GM19035 (cell line): ENCODE measurements at regions not wholly inside any gene's neighbourhood (a gene's known extent, or its start where the extent isn't known, plus 50 kb on each side); places are given as distances from the start of the nearest gene placed in this dataset.
A peak's percentile ranks its signal among the peaks of the same experiment; 100 is the strongest.

Experiments
- ATAC-seq: cut with Tn5 transposase; IDR thresholded peaks from one replicate; pipeline ENCODE4 v1.9.1; 2021; ENCODE audit not compliant: unreplicated experiment

DNA sequence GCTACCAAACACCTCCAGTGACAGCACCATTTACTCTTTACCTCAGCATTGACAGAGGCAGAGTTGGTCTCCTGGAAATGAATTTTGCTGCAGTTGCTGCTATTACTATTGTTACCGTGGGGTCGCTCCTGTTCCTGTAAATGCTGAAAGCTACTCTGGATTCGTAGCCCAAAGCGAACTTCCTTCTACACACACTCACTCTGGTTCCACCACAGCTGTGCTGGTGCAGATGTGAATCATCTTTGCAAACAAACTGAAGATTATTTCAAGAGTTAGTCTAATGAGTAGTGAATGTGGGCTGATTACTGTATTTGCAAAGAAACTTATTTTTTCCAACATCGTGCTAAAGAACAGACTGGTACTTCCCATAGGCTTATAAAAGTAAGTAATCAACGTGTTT is 304.0 kb downstream of the LPIN1 start:
- no peak for ATAC-seq

DNA sequence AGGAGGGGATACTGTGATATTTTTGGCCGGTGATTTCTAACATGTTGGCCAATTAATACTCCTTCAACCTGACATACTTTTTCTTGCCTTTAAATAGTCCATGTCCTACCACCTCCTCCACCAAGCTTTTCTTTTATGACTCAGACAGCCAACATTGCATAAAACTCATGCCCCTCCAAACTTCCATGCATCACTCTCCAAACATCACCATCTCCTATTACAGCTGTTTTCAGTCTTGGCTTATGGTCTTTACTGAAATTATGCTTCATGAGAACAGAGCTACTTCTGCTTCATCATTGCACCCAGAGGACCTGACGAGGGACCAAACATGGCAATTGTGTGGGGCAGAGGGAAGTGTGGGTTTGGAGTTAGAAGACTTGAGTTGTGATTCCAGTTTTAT is 305.4 kb downstream of the LPIN1 start:
- ATAC-seq, result no peak

DNA sequence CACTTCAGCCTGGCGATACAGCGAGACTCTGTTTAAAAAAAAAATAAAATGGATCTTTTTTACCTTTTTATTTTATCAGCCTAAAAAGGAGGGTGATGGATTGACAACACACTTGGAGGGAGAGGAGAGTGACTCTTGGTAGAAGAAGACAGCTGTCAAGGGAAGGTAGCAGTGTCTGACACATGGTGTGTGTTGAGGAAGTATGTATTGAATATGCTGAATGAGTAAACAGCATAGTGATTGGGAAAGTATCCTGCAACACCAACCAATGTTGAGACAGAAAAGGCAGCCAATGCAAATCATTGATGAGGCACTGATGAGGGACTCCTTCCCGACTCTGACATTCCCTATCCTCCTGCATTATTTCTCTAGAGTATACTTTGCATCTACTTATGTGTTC is 306.4 kb downstream of the LPIN1 start:
- no peak for ATAC-seq

DNA sequence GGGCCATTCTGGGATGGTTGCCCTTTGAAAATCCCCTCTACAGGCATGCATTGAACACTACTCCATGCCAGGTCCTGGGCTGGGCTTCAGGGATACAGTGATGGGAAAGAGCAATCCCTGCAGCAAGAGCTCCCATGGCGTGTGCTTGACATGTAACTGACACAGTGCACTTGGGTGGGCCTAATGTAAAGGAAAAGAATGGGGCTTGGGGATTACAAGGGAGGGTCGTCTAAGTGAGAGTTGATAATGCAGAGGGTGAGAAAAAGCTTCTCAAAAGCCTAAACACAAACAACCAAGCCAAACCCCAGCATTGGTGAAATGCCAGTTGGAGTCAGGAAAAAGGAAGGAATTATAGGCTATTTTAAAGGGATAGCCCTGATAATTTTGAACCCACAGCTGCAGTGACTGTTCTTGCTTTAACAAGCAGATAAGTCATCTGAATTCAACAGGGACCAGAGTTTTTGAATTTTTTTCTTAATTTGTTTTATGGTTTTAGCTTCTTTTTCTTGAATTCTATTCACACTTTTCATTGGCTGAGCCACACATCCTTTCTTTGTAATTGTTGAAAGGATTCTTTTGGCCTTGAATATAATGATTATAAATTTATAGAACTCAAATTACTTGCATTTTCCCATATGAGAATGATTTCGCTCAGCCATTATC is 308.7 kb downstream of the LPIN1 start:
- no peak for ATAC-seq

DNA sequence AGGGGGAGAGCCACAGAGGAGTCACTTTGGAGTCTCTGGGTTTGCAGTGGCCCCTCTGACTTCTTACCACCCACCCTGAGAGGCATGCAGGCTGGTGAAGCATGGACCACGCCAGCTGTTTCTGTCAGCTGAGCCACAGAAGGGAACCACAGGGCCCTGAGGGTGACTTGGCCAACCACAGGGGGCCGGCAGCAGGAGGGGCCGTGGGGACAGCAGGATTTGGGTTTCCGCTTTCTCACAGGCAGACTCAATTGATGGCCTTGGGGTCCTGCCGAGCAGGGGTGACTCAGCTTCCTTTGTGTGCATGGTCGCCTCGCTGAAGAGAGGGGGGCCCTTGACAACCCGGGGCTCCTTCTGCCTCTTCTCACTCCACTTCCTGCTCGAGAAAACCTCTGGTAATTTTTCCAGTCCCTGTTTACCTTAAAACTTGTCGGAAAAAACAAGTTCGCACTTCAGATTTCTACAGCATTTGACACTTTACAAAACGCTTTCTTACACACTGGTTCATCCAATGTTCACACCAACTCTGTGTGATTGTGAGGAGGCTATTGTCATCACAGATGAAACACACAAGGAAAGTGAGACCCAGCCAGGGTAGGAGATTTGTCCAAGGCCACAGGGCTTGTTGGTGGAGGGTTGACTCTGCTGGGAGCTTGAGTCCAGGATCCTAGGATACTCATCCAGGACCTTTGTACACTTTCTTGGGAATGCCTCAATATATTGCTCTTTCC is 311.2 kb downstream of the LPIN1 start:
- peak; percentile 80 for ATAC-seq

DNA sequence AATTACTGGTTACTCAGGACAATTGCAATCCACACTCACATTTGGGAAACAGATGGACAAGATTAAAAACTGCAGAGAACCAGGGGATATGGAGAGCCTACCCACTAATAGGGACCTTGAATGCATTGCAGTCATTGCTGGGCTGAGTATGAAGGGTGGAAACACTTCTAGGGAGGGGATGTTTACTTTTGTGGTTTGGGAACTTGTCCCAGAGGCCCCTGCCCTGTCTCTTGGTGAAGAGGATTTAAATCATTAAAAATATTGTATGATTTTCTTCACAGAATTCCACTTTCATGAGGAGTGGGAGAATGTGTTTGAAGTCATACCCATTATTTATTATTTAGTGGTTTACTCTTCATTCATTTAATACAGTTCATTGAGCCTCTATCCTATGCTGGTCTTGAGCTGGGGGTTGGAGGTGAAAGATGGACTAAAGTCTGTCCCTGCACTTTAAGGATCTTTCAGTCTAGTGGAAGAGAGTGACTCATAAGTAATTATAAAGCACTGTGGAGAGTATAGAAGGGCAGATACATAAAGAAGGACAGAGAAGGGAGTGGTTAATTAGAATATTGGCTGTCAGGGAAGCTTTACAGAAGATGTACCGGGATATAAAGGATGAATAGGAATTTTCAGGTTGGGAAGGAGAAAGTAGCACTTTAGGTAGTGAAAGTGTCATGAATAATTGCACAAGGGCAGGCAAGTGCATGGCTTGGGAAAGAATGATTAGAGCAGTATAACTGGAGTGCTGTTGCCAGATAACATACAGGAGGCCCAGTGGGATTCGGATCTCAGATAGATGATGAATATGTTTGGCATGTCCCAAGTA is 313.4 kb downstream of the LPIN1 start:
- ATAC-seq, result no peak

DNA sequence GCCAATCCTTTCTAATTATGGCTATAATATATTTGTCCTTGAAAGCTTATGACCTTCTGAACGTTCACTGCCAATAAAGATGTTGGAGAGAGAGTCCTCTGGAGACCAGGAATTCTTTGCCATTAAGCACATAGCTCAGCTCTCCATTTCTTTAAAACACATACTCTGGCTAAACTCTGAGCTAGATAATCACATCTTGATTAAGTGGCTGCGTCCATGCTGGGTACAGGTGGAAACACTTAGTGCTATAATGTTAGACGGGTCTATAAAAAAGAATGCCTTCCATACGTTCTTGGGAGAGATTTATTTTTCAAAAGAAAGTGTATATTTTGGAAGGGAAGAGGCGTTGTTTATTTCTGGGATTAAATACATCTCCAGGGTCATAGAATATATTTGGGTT is 314.5 kb downstream of the LPIN1 start:
- ATAC-seq, result no peak

DNA sequence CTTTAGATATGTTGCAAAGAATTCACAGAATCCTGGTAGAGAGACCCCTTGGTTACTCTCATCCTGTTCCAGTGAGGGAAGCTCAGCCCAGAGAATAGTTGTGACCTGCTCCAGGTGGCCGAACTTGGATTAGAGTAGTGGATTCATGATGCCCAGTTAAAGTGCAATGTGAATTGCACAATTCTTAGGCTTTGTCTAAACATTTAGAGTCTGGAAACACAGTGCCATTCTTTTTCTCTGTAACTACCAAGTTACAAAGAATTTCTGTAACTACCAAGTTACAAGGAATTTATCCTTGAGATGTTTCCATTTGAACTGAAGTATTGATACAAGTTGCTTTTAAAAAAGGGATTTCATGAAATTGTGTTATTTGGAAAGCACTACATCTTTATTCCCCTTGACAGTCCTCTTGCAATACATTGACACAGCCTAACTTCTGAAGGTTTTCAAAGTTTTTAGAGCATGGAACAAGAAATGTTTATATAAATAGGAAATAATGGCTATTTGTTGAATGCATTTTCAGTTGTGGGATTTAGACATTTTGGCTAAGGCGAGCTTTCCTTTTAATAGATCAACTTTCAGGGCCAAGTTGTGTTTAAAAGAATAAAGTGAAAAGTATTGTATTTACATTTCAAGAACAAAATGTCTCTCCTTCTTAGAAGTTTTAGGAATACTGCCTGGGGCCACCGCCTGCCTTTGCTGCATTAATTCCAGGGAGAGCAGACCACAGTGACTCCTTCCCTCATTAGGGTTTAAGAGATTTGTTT is 315.0 kb downstream of the LPIN1 start:
- ATAC-seq, result no peak

DNA sequence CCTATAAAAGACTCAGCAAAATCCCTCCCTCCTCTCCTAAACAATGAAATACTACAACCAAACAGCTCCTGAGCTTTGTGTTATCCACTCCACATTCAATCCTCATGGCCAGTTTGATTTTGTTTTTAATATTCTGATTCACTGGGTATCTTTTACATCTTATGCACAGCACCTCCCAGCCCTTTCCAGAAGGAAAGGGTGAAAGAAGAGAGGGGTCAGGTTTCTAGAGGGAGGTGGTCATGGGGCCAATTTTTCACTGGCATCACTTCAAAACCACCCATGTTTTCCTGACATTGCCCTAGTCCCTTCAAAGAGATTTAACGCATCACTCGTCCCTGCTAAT is 315.6 kb downstream of the LPIN1 start:
- no peak for ATAC-seq

DNA sequence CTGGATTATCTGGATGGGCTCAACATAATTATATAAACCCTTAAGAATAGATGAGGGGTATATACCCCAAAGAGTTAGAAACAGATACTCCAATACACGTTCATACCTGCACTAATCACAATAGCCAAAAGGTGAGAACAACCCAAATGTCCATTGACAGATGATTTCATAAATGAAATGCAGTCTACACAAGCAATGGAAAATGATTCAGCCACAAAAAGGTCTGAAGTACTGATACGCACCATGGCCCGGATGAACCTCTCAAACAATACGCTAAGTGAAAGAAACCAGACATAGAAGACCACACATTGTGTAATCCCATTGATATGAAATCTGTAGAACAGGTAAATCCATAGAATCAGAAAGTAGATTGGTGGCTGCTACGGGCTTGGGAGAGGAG is 316.8 kb downstream of the LPIN1 start:
- no peak for ATAC-seq

DNA sequence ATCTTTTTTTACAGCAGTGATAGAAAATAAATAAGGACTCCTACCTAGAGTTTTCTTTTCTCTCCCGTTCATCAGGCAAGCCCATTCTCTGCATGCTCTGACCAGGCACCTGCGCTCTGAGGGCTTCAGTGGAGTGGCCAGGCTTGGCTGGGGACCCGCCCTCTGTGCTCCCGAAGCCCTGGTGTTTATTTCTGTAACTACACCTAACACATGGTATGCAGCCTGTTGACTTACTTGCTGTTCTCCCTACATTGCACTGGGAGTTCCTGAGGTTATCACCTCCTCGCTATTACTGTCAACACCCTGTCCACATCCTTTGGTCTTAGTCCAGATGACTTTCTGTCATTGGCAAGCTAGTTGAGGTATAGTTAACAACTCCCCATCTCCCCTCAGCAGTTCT is 317.7 kb downstream of the LPIN1 start:
- ATAC-seq, result no peak

DNA sequence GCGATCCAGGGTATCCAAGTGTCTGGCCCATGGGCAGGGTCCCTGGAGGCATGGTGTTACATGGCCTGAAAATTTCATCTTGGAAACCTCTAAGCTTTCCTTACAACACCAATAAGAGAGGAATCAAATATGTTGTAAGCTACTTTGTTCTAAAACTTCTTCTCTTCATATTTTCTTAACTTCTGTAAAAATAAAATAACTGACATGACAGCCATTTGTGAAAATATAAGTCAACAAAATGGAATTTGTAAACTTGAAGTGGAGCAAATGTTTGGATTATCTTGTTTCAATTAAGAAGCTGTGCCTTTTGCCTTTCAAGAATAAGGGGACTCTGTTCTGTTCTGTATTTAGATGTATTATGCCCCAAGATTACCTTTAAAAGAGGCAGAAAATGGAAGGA is 319.7 kb downstream of the LPIN1 start:
- no peak for ATAC-seq

DNA sequence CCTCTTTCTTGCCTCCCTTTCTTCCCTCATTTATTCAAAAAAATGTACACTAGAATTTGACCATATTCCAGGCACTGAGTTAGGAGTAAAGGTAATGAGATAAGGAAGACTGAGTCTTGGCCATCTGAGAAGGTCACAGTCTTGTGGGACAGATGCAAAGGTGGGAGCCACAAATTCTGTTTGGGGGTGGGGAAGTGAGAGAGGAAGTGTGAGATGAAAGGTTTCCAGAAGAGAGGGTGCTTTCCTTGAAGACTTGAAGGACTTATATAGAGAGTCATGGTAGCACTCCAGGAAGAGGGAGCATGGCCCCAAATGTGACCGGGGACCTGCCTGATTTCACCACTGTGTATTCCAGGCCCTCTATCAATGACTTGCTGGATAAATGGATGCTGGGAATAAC is 320.6 kb downstream of the LPIN1 start:
- ATAC-seq, result no peak

DNA sequence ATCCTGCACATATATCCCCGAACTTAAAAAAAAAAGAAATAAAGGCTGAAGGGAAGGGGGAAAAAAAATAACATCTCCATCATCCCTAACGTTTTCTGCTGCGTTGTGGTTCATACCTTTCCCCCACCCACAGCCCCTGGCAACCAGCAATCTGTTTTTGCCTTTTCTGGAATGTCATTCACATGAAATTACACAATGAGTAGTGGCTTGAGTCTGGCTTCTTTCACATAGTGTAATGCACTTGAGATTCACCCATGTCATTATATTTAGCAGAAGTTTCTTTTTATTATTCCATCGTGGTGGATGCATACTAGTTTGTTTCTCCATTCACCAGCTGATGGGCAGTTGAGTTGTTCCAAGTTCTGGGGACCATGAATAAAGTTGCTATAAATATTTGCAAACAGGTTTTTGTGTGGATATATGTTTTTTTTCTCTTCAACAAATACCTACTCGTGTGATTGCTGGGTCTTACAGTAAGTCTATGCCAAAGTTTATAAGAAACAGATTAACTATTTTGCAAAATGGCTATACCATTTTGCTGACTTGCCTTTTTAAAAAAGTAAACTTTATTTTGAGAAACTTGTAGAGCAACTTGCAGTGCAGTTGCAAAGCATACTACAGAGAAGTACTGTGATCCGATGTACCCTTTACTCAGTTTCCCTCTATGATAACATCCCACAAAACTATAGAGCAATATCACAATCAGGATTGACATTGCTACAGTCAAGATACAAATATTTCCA is 322.5 kb downstream of the LPIN1 start:
- no peak for ATAC-seq

DNA sequence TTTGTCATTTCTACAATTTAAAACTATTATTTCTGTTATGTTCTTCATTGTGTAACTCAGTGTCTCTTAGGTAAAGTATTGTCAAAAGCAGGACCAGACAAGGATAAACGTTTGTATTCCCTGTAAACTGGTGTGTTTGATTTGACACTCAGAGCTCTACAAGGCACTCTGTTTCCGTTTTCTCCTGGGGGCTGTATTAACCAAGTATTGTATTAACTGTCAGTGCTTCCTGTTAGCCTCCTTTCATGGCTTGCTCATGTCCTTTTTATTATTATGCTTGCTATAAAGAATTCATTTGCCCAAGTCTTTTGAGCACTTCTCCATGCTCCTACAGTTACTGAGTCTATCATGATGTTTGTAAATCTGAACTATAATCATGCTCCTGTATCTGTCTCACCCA is 323.7 kb downstream of the LPIN1 start:
- ATAC-seq, result no peak

DNA sequence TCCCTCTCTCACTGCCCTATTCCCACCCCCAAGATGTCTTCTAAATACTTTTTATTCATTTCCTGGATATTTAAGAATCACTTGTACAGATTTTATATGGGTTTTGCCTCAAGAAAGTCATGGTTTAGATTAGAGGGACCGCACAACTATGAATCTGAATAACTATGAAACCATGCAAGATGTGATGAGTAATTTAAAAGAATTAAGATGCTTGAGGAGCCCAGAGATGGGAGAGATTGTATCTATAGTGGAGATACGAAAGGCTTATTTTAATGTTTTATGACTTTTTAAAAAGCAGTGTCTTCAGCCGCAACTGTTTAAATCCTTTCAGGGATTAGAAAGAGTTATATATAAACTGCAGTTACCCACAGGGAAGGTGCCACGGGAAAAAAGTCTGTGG is 324.1 kb downstream of the LPIN1 start:
- no peak for ATAC-seq

DNA sequence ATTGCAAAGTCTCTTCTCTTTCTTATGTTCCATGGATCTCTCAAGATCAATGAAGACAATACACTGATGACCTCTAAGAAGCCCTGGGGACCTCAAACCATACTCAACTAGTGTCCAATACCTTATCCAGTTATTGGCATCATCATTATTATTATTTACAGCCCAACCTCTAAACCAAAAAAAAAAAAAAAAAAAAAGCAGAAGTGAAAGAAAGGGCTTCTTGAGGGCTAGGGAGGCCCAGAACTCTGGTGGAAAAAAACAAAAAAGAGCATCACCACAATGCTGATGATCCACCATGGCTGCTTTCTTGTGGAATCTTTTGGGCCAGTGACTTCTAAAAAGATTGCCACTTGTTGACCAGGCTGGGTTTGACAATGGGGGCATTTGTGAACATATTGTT is 324.9 kb downstream of the LPIN1 start:
- no peak for ATAC-seq

DNA sequence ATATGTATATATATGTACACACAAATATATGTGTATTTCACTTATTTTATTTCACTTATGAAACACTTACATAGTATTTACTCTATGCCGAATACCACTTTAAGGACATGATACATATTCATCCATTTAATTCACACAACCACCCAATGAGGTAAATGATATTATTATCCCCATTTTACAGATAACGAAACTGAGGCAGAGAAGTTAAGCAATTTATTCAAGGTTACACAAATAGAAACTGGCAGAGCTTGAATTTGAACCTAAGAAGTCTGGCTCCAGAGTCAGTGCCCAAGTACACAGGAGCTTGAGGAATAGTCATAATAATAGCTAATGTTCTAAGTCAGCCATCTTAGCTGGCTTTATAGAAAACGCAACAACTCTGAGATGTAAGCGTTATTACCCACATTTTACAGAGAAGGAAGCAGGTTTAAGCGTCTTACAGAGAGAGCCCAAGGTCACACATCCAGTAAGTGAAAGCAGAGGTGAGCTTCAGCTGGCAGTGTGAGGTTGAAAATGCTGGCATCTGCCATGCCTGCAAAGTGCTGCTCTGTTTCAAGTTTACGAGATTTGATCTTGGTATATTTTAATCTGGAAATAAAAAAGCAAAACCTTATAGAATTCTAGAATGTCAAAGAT is 326.9 kb downstream of the LPIN1 start:
- ATAC-seq, result no peak

DNA sequence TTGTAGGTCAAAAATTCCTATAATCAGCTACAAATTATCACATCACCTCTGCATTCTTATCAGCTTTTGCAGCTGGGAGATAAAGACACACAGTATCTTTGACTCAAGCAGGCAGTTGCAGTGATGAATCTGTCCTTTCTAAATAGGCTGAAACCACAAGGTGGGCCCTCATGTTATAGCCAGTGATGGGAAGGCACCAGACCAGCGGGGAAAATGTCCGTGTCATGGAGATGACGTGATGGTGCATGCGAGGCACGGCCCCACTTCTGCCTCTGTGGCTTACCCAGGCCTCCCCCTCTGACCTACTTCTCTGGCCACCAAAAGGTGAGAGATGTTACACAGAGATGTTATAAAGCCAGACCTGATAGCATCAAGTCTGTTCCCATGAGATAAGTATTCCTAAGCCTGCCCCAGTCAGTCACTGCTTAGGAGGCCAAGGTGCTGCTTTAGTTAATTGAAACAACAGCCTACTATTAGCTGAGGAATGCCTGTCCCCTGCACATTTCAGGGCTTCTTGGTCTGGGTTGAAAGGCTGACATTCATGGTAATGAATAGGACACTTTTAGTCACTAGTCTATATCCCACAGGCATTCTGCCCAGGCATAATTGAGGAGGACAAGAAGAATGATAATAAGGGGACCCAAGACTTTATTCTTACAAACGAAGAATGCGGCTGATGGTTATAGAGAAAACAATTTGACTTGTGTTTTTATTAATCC is 327.9 kb downstream of the LPIN1 start:
- no peak for ATAC-seq

DNA sequence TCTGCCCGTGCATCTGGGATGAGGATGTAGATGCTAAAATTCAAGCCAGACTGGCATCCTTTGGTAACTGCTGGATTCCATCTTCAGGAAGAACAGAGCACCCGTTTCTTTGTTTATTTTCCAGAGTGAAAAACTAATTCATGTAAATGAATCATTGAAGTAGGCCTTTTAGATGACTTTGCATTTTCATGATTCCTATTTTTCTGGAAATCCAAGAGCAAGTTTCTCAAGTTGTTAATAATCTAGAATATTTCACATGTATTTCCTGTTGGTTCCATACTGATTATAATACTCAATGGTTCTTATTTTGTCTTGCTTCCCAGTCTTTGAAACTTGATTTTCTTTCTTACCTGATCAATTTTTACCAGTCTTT is 328.4 kb downstream of the LPIN1 start:
- no peak for ATAC-seq
